NCI-H146 (cell line): ENCODE measurements at regions not wholly inside any gene's neighbourhood (a gene's known extent, or its start where the extent isn't known, plus 50 kb on each side); places are given as distances from the start of the nearest gene placed in this dataset.

Experiments
- DNase-seq: peaks from one replicate; lab custom pipeline; 2025; lab: John Stamatoyannopoulos, UW

DNA sequence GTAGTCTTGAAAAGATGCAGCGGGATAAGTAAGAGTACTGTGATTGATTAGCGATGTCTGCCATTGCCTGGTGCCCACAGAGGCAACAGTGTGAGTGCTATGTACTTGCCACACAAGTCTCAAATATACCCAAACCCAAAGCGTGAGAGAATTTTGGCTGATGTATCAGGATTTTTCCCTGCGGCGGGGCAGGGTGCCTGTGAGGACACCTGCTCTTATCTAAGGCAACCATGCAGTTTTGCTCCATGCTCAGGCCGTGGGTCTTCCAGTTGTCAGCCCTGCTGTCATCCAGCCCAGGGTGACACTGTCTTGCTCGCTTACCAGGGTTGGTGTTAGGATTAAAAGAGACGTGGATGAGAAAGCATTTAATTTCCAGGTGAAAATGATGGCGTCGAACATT, 202.7 kb downstream of the PTPRU start:
- DNase-seq = no peak

DNA sequence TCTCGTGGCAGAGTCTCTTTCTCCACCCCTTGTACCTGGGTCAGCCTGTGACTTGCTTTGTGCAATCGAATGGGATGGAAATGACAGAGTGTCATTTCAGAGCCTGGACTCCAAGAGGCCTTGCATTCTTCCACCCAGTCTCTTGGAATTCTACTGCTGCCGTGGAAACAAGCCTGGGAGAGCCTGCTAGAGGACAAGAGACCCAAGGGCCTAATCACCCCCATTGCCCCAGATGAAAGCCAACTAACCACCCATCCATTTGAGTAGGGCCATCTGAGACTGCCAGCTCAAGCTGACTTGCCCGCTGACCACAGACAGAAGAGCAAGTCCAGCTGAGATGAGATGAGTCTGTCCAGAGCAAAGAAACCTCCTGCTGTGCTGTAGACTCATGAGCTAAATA, 201.6 kb downstream of the PTPRU start:
- no peak for DNase-seq

DNA sequence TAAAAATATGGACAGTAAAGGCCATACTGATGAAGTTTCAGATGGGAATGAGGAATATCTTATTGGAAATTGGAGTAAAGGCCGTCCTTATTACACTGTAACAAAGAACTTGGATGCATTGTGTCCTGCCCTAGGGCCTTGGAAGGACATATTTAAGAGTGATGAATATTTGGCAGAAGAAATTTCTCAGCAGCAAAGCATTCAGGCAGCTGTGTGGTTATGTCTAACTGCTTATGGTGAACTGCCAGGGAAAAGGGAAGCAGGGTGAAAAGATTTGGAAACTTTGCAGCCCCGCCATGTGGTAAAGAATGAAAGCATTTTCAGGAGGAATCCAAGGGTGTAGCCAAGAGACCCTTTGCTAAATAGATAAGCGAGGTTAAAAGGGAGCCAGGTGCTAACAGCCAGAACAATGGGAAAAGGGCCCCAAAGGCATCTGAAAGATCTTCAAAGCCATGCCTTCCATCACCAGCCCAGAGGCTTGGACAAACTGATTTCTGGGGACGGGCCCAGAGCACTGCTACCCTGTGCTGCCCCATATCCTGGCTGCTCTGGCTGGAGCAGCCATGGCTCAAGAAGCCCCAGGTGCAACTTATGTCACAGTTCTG, 200.0 kb downstream of the PTPRU start:
- DNase-seq = no peak

DNA sequence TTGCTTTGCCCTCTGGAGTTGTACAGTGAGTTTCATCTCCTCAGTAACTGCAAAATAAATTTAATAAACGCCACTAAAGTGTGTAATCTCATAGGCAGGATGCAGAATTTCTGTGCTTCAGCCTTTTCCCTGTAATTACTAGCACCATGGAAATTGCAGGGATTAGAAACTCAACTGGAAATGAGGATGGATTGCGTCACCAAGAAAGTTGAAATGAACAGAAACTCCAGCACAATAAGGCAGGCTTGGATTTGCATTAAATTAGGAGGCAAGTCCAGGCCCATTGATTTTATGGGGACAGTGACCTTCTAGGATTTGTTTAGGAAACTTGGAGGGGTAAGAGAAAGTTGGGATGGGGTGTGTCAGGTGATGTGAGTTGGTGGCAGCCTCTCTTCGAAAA, 197.5 kb downstream of the PTPRU start:
- no peak for DNase-seq

DNA sequence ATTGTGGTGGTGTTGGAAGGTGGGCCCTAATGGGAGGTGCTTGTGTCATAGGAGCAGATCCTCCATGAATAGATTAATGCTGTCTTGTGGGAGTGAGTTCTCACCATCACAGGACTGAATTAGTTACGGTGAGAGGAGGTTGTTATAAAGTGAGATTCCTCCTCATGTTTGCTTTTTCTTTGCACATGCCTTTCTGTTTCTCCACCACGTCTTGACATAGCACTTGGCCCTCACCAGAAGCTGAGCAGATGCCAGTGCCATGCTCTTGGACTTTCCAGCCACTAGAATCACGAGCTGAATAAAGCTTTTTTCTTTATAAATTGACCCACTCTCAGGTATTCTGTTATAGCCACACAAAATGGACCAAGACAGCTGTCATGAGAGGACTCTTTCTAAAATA, 194.8 kb downstream of the PTPRU start:
- DNase-seq = no peak

DNA sequence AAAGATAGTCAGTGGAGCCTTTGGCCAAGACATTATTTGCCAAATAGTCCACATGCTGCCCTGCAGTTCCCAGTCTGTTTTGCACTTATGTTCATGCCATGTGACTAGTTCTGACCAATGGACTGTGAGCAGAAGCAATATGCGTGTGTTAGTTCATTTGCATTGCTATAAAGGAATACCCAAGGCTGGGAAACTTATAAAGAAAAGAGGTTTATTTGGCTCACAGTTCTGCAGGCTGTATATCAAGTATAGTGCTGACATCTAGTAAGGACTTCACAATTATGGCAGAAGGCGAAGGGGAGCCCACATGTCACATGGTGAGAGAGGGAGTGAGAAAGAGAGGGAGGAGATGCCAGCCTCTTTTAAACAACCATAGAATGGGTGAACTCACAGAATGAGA, 193.3 kb downstream of the PTPRU start:
- no peak for DNase-seq

DNA sequence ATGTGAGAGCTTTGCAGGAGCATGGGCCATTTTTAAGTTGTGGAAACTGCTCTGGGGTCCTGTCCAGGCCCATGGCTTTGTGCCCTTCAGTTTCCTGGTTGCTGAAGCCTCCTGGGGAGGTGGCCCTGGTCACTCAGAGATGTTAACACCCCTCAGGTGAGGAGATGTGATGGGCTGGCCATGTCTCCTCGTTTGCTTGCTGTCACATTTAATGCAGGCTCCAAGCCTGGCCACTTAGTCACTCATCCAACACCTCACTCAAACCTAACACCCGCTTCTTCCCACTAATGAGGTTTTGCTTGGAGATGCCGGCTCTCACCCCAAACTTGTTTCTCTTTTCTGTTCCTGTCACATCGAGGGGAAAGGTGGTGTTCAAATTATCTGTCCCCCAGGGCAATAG, 192.7 kb downstream of the PTPRU start:
- DNase-seq = no peak

DNA sequence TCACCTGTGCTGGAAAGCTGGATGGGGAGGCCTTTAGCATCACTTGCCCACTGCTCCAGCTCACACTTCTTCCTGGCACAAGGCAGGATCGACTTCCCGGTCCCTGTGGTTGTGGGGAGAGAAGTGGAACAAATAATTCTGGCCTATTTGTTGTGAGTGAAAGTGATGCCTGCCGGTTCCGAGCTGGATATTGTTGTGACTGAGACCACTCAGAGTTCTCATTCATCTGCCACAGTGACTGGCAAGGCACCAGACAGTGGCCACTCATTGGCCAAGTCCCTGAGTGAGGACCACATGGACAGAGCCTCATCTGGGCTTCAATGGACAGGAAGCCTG, 191.9 kb downstream of the PTPRU start:
- DNase-seq = no peak

DNA sequence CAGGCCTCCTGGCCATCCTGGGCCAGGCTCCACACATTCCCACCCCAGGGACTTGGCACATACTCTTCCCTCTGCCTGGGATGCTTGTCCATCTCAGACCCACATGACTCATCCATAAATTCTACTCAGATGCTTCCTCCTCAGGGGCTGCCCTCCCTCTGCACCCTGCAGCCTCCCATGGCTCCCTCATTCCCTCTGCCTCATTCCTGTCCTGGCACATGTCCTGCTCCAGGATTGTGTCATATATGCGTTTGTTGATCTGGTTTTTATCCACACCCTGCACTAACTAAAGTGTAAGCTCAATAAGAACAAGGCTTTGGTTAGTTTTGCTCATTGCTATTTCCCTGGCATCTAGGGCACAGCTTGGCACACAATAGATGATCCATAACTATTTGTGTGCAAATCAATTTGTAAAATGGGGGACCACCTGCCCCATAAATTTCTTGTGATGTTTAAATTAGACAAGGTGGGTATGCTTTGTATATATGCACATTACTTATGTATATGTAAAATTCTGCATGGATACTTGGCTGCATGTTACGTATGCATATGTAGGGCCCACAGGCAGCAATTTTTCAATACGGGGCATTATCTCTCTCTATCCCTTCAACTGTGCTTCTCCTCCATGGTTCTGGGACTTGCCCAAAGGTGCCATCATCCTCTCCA, 191.4 kb downstream of the PTPRU start:
- no peak for DNase-seq

DNA sequence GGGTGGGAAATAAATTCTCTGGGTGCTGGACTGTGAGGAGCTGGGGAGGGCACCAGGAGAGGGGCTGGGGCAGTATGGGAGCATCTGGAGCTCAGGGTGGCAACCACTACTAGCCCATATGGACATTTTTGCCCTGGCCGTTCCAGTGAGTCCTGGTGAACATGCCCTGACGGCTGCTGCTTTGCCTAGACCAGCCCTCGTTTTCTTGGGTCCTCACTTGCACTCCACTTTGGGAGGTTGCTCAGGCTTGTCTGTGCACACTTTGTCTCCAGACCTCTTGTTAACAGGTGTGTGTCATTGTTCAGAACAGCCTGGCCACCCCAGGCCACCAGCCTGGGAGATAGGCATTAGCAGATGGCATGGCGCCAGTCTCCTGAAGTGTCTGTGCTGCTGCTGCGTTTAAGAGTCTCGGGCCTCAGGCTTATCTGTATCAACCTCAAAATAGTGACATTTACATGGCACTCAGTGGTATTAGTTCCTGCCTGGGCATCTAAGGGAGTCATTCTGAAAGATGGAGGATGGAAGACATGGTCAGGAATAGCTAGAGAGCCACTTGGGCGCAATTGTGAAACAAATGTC, 190.5 kb downstream of the PTPRU start:
- peak; percentile 26 for DNase-seq

DNA sequence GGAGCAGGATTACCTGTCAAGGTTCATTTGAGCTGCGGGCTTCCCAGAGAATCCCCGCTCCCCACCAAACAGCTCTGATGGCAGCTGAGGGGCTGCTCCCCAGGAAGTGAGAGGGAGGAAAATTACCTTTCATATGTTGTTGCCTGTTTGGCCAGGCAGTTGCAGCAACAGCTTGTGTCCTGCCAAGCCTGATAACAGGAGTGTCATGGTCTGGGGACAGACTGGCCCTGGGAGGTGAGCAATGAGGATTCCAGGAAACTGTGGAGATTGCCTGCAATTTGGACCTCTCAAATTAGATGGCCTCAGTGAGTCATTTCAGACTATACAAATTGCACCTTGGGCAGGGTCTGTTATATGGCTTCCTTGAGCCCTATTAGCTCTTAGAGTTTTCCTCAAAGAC, 189.3 kb downstream of the PTPRU start:
- DNase-seq = no peak

DNA sequence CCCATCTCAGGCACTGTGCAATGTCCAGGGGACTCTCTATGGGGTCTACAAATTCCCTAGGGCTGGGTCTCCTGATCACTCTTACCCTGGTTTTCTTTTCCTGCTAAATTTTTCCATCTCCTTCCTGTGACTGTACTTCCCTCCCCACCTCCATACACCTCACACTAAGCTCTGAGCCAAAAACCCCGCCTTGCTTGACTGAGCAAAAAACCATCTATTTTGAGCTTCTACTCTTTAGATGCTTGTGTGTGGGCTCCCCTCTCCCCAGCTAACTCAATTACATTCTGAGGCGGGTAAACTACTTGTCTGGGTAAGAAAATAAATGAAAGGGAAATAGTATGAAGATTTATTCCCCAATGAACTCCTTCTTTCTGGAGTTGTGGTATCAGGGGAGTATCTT, 187.9 kb downstream of the PTPRU start:
- DNase-seq = no peak

DNA sequence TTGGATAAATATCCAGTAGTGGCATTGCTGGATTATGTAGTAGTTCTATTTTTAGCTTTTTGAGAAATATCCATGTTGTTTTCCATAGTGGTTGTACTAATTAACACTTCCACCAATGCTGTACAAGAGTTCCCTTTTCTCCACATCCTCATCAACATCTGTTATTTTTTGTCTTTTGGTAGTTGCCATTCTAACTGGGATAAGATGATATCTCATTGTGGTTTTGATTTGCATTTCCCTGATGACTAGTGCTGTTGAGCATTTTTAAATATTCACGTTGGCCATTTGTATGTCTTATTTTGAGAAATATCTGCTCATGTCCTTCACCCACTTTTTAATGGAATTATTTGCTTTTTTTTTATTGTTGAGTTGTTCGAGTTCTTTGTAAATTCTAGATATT, 183.9 kb downstream of the PTPRU start:
- no peak for DNase-seq

DNA sequence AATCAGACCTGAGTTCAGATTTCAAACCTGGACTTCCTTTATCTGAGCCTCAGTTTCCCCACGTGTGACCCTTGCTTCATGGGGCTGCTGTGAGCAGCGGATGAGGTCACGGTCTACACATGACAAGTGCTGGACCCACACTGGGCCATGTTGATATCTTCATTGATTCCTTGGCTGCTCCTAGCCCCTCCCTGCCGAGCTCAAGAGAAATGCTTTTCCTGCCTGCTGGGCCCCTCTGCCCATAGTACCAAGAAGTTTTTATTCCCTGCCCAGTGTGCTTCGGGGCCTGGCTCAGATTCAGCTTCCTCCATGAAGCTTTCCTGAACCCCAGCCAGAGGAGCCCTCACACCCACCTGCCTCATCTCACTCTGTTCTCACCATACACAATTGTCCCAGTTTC, 181.6 kb downstream of the PTPRU start:
- no peak for DNase-seq

DNA sequence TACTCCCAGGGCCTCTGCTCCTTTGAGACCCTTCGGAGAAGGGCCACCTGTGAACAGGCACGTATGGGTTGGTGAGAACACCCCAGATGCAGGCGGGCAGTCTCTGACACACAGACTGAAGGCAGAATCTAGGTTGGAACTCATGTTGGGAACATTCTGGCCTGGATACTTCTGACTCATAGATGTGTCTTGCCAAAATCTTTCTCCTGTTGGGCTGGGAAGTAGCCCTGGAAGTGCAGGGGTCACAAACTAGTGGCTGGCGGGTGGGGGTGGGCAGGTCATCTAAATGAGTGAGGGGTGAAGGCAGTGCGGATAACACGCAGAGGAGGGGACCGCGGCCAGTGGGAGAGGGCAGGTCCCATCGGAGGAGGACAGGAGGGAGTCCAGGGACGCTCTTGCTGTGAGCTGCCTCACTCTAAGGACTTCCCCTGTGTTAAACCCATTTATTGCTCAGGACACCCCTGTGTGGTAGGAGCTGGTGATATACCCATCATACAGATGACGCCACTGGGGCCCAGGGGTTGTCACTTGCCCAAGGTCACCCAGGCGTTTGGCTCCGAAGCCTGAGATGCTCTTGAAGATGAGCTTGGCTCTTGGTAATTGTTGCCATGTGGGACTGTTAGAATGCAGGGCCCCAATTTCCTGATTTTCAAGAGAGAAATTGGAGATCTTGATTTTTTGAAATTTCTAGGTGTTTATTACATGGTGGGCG, 181.0 kb downstream of the PTPRU start:
- no peak for DNase-seq

DNA sequence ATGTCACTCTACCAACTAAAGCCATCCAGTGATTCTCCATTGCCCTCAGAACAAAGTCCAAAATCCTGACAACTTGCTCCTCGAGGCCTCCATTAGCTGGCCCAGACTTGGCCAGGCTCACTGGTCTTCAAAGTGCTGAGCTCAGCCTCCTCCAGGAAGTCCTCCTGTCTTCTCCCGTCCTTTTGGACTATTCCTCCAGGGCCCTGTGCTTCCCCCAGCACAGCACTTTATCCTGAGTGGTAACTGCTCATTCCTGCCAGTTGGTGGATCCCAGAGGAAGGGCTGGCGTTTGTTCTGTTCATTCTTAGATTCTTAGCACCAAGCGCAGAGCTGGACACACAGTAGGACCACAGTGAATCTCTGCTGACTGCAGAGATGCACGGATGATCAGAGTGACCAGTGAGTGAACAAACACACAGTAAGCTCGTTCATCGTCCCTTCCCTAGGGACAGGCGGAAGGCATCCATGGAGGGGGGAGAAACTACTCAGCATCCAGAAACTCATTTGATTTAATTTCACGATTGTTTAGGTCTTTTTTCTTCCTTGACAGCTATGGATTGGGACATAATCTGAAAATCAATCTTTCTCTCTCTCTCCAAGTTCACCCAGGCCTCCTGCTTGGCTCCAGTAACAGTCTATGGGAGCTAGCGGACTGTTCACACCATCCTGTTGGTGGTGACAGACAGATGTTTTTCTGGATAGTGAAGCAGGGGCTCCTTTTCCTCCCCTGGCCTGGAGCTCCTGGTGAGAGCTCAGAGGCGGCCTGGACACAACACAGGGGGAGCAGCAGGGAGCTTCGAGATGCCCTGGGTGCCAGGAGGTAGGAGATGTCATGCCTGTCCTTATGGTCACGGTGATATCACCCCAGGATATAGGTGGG, 180.2 kb downstream of the PTPRU start:
- DNase-seq = no peak

DNA sequence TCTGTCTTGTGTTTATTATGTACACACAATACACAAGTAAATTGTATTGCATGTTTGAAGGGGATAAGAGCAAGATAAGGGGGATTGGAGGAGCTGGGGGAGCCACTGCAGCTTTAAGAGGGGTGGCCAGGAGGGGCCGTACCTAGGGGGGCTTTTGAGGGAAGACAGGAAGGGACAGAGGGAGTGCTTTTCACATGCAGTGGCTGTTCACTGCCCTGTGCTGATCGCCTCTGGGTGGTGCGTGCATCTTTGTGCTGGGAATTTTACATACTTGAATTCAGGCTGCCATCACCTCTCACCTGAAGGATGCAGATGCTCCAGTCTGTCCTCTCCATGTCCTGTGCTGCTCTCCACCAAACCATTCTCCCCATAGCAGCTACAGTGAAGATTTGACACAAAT, 179.5 kb downstream of the PTPRU start:
- no peak for DNase-seq

DNA sequence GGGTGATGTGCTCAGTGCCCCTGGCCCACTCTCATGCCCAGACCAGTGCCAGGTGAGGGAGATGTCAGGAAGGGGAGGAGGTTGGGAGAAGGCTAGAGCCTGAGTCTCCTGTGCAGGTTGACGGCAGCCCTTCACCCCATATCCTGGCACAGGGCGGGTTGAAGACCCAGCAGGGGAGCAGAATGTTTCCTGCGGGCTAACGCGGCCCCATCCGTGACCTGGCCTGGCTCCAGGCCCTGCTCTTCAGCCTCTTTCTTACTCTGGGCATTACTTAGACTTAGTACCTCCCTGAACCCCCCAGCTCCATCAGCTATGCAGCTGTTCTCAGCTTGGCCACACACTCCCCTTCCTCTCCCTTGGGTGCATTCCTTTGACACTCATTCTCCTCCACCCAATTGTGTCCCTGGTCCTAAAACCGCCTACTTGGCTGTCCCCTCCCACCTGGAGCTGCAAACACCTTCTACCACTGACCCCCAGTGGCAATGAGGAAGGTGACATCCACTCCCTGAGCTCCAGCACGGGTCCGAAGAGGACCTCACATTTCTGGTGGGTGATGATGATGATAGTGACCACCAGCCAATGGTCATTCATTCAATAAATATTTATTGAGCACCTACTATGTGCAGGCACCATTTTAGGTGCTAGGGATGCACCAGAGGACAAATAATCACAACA, 179.0 kb downstream of the PTPRU start:
- DNase-seq = peak; percentile 79

DNA sequence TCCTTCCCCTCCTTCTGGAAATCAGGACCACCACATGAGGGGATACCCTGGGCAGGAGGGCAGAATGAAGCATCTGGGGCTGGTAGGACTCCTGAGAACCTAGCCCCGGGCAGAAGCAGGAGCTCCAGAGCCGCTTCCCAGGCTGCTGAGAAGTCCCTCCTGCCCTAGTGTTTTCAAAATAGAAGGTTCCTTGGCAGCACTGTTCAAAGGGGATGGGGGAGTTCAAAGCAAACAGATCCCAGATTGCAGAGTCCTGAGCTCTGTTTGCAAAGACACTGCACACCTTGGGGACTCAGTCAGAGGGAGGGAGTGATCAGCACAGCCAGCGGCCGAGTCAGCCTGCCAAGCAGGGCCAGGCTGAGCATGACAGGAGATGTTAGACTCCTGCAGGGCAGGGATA, 177.8 kb downstream of the PTPRU start:
- DNase-seq = no peak

DNA sequence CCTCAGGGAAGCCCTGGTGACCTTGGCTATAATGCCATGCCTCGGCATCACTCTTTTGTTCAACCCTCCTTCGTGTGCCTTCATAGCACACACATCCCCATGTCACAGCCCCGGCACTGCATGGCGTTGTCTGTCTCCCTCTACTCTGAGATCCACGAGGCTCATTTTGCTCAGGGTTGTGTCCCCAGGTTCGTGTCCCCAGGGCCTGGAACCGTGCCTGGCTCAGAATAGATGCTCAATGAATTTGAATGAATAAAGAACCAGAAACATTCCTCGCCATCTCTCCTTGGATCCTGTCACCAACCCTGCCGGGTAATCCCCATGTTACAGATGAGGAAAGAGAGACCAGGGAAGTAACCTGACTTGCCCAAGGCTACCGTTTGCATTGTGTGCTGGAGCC, 177.3 kb downstream of the PTPRU start:
- no peak for DNase-seq

DNA sequence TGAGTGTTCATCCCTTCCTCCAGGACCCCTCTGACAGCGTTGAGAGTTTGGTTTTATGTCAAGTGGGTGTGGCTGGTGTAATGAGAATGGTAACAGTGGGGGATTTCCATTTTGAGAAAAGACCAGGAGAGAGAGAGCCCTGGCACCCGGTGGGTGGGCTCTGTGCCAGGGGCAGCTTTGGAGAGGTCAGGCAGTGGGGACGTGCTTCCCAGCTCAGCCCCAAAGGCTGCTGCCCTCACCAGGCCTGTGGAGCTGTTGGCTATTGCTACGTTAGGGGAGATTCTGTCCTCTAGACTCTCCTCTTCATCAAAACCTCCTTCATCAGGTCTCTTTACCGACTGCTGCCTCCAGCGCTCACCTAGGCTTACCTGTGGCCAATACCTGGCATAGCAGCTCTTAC, 176.3 kb downstream of the PTPRU start:
- no peak for DNase-seq

DNA sequence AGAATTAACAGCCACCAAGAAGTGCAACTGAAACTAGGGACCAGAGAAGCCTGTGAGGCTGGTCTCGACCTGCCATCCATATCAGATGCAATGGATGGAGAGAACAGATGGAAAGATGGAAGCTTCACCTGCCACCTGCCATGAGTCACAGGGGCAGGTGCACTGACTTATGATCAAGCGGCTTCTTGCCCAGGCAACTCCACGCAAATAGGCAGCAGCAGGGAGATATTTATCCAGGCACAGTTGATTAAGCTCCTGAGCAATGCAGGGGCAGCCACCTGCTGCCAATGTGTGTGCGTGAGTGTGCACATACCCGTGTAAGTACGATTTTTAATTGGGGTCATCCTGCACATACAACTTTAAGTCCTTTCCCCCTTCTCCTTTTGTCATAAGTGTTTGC, 174.2 kb downstream of the PTPRU start:
- DNase-seq = peak; percentile 95
